ENCODE measurements at regions not wholly inside any gene's neighbourhood (a gene's known extent, or its start where the extent isn't known, plus 50 kb on each side); places are given as distances from the start of the nearest gene placed in this dataset.

DNA sequence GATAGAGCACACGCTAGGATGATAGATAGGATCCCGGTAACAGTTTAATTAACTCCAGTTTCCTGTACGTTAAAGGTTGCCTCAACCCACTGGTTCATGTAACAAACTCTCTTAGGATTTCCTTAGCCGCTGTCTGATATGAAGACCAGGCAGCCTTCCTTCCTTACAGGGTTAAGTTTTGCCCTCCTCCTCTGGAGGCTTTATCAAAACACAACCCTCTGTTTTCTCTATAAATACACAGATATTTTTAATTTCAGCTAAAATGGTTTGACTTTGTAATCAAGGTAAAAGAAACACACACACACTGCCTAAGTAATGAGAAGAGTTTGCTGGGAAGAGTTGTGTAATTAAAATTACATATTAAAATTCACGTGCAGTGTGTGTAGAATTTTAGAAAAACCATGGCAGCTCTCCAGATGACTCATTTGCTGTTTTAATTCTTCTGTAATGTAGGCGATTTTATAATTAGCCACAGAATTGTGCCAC is 369.8 kb downstream of the CSNK1G3 start:
- TF ChIP-seq, protein P1, sequence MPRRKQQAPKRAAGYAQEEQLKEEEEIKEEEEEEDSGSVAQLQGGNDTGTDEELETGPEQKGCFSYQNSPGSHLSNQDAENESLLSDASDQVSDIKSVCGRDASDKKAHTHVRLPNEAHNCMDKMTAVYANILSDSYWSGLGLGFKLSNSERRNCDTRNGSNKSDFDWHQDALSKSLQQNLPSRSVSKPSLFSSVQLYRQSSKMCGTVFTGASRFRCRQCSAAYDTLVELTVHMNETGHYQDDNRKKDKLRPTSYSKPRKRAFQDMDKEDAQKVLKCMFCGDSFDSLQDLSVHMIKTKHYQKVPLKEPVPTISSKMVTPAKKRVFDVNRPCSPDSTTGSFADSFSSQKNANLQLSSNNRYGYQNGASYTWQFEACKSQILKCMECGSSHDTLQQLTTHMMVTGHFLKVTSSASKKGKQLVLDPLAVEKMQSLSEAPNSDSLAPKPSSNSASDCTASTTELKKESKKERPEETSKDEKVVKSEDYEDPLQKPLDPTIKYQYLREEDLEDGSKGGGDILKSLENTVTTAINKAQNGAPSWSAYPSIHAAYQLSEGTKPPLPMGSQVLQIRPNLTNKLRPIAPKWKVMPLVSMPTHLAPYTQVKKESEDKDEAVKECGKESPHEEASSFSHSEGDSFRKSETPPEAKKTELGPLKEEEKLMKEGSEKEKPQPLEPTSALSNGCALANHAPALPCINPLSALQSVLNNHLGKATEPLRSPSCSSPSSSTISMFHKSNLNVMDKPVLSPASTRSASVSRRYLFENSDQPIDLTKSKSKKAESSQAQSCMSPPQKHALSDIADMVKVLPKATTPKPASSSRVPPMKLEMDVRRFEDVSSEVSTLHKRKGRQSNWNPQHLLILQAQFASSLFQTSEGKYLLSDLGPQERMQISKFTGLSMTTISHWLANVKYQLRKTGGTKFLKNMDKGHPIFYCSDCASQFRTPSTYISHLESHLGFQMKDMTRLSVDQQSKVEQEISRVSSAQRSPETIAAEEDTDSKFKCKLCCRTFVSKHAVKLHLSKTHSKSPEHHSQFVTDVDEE (CRISPR knock-in tag; IDR thresholded peaks at IDR 0.05): no peak
- no peak for TF ChIP-seq ZFP3 (CRISPR knock-in tag; IDR thresholded peaks at IDR 0.05)
- no peak for TF ChIP-seq SNAI2 (CRISPR knock-in tag; IDR thresholded peaks at IDR 0.05)
- TF ChIP-seq ARNTL (CRISPR knock-in tag; IDR thresholded peaks at IDR 0.05; ENCODE audit: borderline replicate concordance, low read depth): no peak
